Panc1 (cell line): ENCODE measurements at regions not wholly inside any gene's neighbourhood (a gene's known extent, or its start where the extent isn't known, plus 50 kb on each side); places are given as distances from the start of the nearest gene placed in this dataset.

Source experiments
- ATAC-seq: fragments of 200-7000 bp; cut with Tn5 transposase; 2 replicates; pipeline ENCODE4 v1.9.1; 2020; ENCODE audit warnings: mild to moderate bottlenecking, moderate library complexity
- BruUV-seq: library from RNA; stranded (reverse); fragments of 400-500 nt; replicated peaks from 2 replicates; lab custom pipeline; 2021; lab: Mats Ljungman, UMichigan
- CTCF ChIA-PET: fragments of 300-600 bp; sonication (Branson Sonifier 250); formaldehyde crosslinking; loops from one replicate; lab custom pipeline; 2022; ENCODE audit warnings: antibody characterized with exemption; lab: Charles Lee
- POLR2A ChIA-PET: fragments of 300-600 bp; sonication (Branson Sonifier 250); formaldehyde crosslinking; loops from one replicate; lab custom pipeline; 2022; ENCODE audit warnings: antibody characterized with exemption; lab: Charles Lee
- DNase-seq: peaks from one replicate; pipeline ENCODE4 v3.0.0-alpha.2; 2010; ENCODE audit warnings: low read depth, low spot score
- H3K27ac ChIP-seq: 2 replicates; pipeline ENCODE4 v1.5.1; 2011; ENCODE audit warnings: mild to moderate bottlenecking, low read length, inconsistent platforms
- H3K27me3 ChIP-seq: fragments of 200-500 bp; sonication (Bioruptor generic); 2 replicates; pipeline ENCODE4 v1.6.0; 2014; ENCODE audit warnings: low read length, inconsistent platforms; ENCODE audit not compliant: control insufficient read depth, insufficient read depth
- H3K36me3 ChIP-seq: fragments of 200-500 bp; sonication (Bioruptor generic); 2 replicates; pipeline ENCODE4 v1.5.1; 2014; ENCODE audit warnings: inconsistent platforms, mild to moderate bottlenecking, low read length, moderate library complexity; ENCODE audit not compliant: control insufficient read depth, insufficient read depth
- H3K4me1 ChIP-seq: 2 replicates; pipeline ENCODE4 v1.5.1; 2011; ENCODE audit warnings: inconsistent platforms, mild to moderate bottlenecking, low read length, moderate library complexity; ENCODE audit not compliant: control insufficient read depth, insufficient read depth
- H3K4me3 ChIP-seq, 2 experiments: 2 replicates each; pipeline ENCODE4 v1.5.1; 2011 to 2012; ENCODE audit warnings: low read depth in 2 of 2, low read length in 2 of 2, mild to moderate bottlenecking in 2 of 2, inconsistent platforms in 1 of 2, moderate library complexity in 1 of 2
- H3K9me3 ChIP-seq: fragments of 200-500 bp; sonication (Bioruptor generic); 2 replicates; pipeline ENCODE4 v1.5.1; 2014; ENCODE audit warnings: low read depth, mild to moderate bottlenecking, inconsistent platforms, low read length, moderate library complexity; ENCODE audit not compliant: control insufficient read depth, insufficient read depth
- CTCF ChIP-seq: fragments of 450-650 bp; IDR thresholded peaks from 2 replicates; pipeline ENCODE4 v1.5.1; 2017; ENCODE audit warnings: mild to moderate bottlenecking
- POLR2AphosphoS5 ChIP-seq: IDR thresholded peaks from 2 replicates; pipeline ENCODE4 v1.6.1; 2012; ENCODE audit warnings: mild to moderate bottlenecking, low read depth, low read length, moderate library complexity
- REST ChIP-seq, 2 experiments: IDR thresholded peaks; 2 replicates each; pipeline ENCODE4 v1.6.1; 2011 to 2012; ENCODE audit warnings: low read depth in 2 of 2, control low read depth in 1 of 2, low read length in 1 of 2, mild to moderate bottlenecking in 1 of 2, moderate library complexity in 1 of 2; ENCODE audit not compliant: insufficient read depth in 1 of 2
- SIN3A ChIP-seq: IDR thresholded peaks from 2 replicates; pipeline ENCODE4 v1.6.1; 2012; ENCODE audit warnings: low read depth, mild to moderate bottlenecking, low read length, moderate library complexity, borderline replicate concordance; ENCODE audit not compliant: insufficient read depth
- TCF7L2 ChIP-seq: IDR thresholded peaks from 2 replicates; pipeline ENCODE4 v1.6.1; 2011; ENCODE audit warnings: mild to moderate bottlenecking, low read depth, low read length, inconsistent platforms
- in situ Hi-C: cut with HindIII; loops from 2 replicates; pipeline ENCODE4 v1.10.0; 2016; ENCODE audit warnings: low sequenced_read_pairs, low pct_unique_long_range_greater_than_20kb
- intact Hi-C: fragments of 100-400 bp; cut with micrococcal nuclease; formaldehyde crosslinking; loops from one replicate; pipeline ENCODE4 v1.10.0; 2022; ENCODE audit not compliant: unreplicated experiment

GRCh38 chr20:53874104-53874503 lies 196.3 kb downstream of the BCAS1 start:
- Histone ChIP-seq H3K4me3 (no peak overlapping the region), H3K27me3 (no peaks in the 10 kb centered on the region), H3K4me1 (peaks cover 47% of the 10 kb centered on the region), H3K36me3 (no peaks in the 10 kb centered on the region), H3K9me3 (no peaks in the 10 kb centered on the region), H3K27ac (peak overlapping the region; percentile 100)
- ChIA-PET CTCF (no interaction called here), POLR2A (interaction anchor here (0.6 kb wide), 2 partner anchors 44 to 282 kb away, joined by 3 read pairs; no protein-coding TSS in a partner anchor)
- no TSS peak for BruUV-seq
- DNase-seq: no peak
- intact Hi-C loops (no loop called here), in situ Hi-C loops (no loop called here)
- ATAC-seq: no peak
- TF ChIP-seq CTCF (no peak), REST (IDR thresholded peaks at IDR 0.05; ENCODE audit: insufficient read depth in 1 of 2, low read depth in 2 of 2, low read length in 1 of 2) (no peak), TCF7L2 (no peak), POLR2AphosphoS5 (no peak), SIN3A (no peak)

- in situ Hi-C loops: no loop called here
- TF ChIP-seq REST (IDR thresholded peaks at IDR 0.05; ENCODE audit: insufficient read depth in 1 of 2, low read depth in 2 of 2, low read length in 1 of 2) (no peak), SIN3A (no peak), CTCF (no peak), TCF7L2 (no peak), POLR2AphosphoS5 (no peak)
- BruUV-seq: no TSS peak
- peak overlapping the region in 1 of 2 experiments; percentile 17; a peak in 1 of 4 replicates for H3K4me3 ChIP-seq
- peaks cover 47% of the 10 kb centered on the region for H3K4me1 ChIP-seq
- H3K27ac ChIP-seq: peak overlapping the region; percentile 100
- no peak for DNase-seq
- POLR2A ChIA-PET: interaction anchor here (1.3 to 1.5 kb wide), 2 partner anchors 26 to 41 kb away, joined by 7 to 8 read pairs; no protein-coding TSS in a partner anchor
- no peaks in the 10 kb centered on the region for H3K36me3 ChIP-seq
- no peaks in the 10 kb centered on the region for H3K9me3 ChIP-seq
- no peaks in the 10 kb centered on the region for H3K27me3 ChIP-seq
- CTCF ChIA-PET: interaction anchor here (0.5 to 0.9 kb wide), 2 partner anchors 43 to 108 kb away, joined by 3 read pairs; no protein-coding TSS in a partner anchor
- ATAC-seq: peak; percentile 10; the same call in 1 of the 2 replicates
- intact Hi-C loops: no loop called here
Measured at GRCh38 chr20:53873230-53873604, 197.2 kb downstream of the BCAS1 start.
